Heart right ventricle (tissue), 16 donors: ENCODE measurements at regions not wholly inside any gene's neighbourhood (a gene's known extent, or its start where the extent isn't known, plus 50 kb on each side); places are given as distances from the start of the nearest gene placed in this dataset.

Experiments
- ATAC-seq, 8 donors: fragments of 200-7000 bp; cut with Tn5 transposase; one replicate each; pipeline ENCODE4 v1.9.1; 2020; ENCODE audit warnings: mild to moderate bottlenecking in 8 of 8, moderate library complexity in 8 of 8, moderate number of reproducible peaks in 1 of 8
- DNase-seq, 2 donors: peaks; one replicate each; pipeline ENCODE4 v3.0.0-alpha.2; 2020
- H3K27ac ChIP-seq, 10 donors: fragments of 200-600 bp; sonication (generic) in 2 of 10; one replicate each; pipeline versions ENCODE4 v1.5.0 to v1.8.0; 2020 to 2022; ENCODE audit warnings: mild to moderate bottlenecking in 3 of 10
- H3K27me3 ChIP-seq, 7 donors: fragments of 200-600 bp; one replicate each; pipeline ENCODE4 v1.8.0; 2021 to 2022; ENCODE audit warnings: mild to moderate bottlenecking in 2 of 7
- H3K36me3 ChIP-seq, 9 donors: fragments of 200-600 bp; sonication (generic) in 1 of 9; one replicate each; pipeline versions ENCODE4 v1.5.0 to v1.8.0; 2020 to 2022; ENCODE audit warnings: mild to moderate bottlenecking in 2 of 9
- H3K4me1 ChIP-seq, 9 donors: fragments of 200-600 bp; sonication (generic) in 1 of 9; one replicate each; pipeline versions ENCODE4 v1.5.0 to v1.8.0; 2020 to 2022; ENCODE audit warnings: mild to moderate bottlenecking in 4 of 9
- H3K4me3 ChIP-seq, 10 donors: fragments of 200-600 bp; sonication (generic) in 2 of 10; one replicate each; pipeline versions ENCODE4 v1.5.0 to v1.8.0; 2020 to 2022; ENCODE audit warnings: mild to moderate bottlenecking in 7 of 10, moderate library complexity in 2 of 10
- H3K9me3 ChIP-seq, 11 donors: fragments of 200-600 bp in 10 of 11; sonication (generic) in 2 of 11; one replicate each; pipeline versions ENCODE4 v1.5.0 to v1.8.0; 2013 to 2022; ENCODE audit warnings: mild to moderate bottlenecking in 2 of 11, control low read depth in 1 of 11, moderate library complexity in 1 of 11
- CTCF ChIP-seq, 9 donors: fragments of 200-600 bp; sonication (generic) in 2 of 9; IDR thresholded peaks; one replicate each; pipeline versions ENCODE4 v1.5.0 to v1.8.0; 2021 to 2022; ENCODE audit warnings: antibody characterized with exemption in 9 of 9, mild to moderate bottlenecking in 5 of 9, moderate library complexity in 1 of 9
- WGBS, 2 donors: extraction: QIAGEN DNeasy Blood & Tissue Kit; methylation state at CpG; one replicate each; pipeline ENCODE4 v1.1.7; 2013; ENCODE audit warnings: inconsistent platforms in 1 of 2; 5-methylcytosine and 5-hydroxymethylcytosine counted together
- intact Hi-C, 10 donors: fragments of 100-400 bp; cut with DNase I; formaldehyde crosslinking; loops; one replicate each; pipeline versions ENCODE4 v1.11.1 to v1.14.2; 2022
- donor health status: Arrhythmogenic right ventricular cardiomyopathy.
- donor health status: ischemic (EF 13 %, LVEDD 7.1; RV severe dilation, severe dysfunction).
- donor health status: healthy with polysubstance abuse.
- donor health status: DM: no; HTN: yes; CAD: no.
- donor health status: DM: no; HTN: no; CAD: no.
- donor health status: ischemic (EF 25% LVEDD 6.9; RV normal size, moderate dysfunction).
- donor health status: ischemic (EF 25% LVEDD 5.7; RV mildly dilated, moderate dysfunction).
- donor health status: healthy.
- donor health status: DM: yes; HTN: yes; CAD: no.
- donor health status: Ischemic cardiomyopathy.
- donor health status: ischemic (EF 35%, LVEDD 5.7; RV mildly dilated, moderate dysfunction).
- donor health status: nonischemic (EF 11% LVEDD 7.7; RV severe dilation, severe dysfunction).
- donor health status: DM: yes; HTN: yes; CAD: no.
- donor health status: PGD.
- donor health status: ischemic (EF 29% LVEDD 5.4; RV normal size, mild dysfunction).
- donor health status: nonischemic (EF 23%, LVEDD 6.1; RV moderate dilation, normal function).

DNA sequence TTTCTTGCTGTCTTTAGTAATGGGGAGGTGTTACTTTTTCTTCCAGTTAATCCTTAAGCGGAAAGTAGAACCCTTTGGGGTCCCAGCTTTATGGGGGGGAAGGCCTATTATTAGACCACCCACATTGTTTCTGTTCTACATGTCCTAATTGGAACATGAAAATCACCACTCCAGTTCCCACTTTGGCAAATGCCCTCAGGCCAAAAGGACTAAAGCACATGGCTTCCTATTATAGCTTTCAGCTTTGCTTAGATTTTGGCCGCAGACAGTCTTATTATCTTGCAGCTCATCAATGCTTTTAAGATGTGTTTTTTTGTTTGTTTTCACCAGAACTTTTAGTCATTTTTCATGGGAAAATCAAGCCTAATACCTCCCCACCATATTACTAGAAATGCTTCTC, 296.8 kb upstream of the ANKH start:
- no peak for ATAC-seq
- intact Hi-C loops: no loop called here

DNA sequence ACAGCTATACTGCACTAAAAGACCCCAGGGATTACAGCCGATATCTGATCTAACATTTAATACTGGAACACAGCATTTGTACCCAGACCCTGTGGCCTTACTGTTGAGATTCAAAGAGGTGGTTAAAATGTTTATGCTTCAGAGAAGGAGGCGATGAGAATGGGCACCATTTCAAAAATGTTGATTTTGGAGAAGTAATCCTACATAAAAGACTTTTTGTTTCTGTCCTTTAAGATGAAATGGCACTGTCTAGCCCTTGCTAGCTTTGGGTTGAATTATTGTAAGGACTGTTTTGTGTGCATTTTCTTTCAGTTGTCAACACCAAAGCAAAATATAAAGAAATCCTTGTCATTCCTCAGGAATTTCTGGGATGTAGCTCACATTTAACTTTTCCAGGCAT, 288.5 kb upstream of the ANKH start:
- no peak for ATAC-seq
- Histone ChIP-seq H3K9me3 (peaks cover 0 to 4% (median 0%) of the 10 kb centered on the region in 11 donors), H3K27ac (no peak overlapping the region), H3K36me3 (no peaks in the 10 kb centered on the region), H3K27me3 (no peaks in the 10 kb centered on the region), H3K4me3 (no peak overlapping the region), H3K4me1 (no peaks in the 10 kb centered on the region)
- DNase-seq: no peak
- 69 to 71% methylated on average over 2 of the region's 2 CpGs for WGBS, 2 donors
- no peak for TF ChIP-seq CTCF (IDR thresholded peaks at IDR 0.05)
- intact Hi-C loops: no loop called here

More for the DNA sequence above, 296.8 kb upstream of the ANKH start:
- H3K27me3 ChIP-seq: no peaks in the 10 kb centered on the region
- H3K27ac ChIP-seq: no peak overlapping the region
- no peak overlapping the region for H3K4me3 ChIP-seq
- TF ChIP-seq CTCF (IDR thresholded peaks at IDR 0.05): no peak
- no peaks in the 10 kb centered on the region for H3K36me3 ChIP-seq
- DNase-seq: no peak
- peaks cover 0 to 8% (median 0%) of the 10 kb centered on the region in 11 donors for H3K9me3 ChIP-seq
- WGBS, 2 donors: 81 to 96% methylated on average over 2 of the region's 2 CpGs
- H3K4me1 ChIP-seq: peaks cover 0 to 11% (median 0%) of the 10 kb centered on the region in 9 donors

- peaks cover 0 to 4% (median 0%) of the 10 kb centered on the region in 11 donors for H3K9me3 ChIP-seq
- no peak for TF ChIP-seq CTCF (IDR thresholded peaks at IDR 0.05)
- H3K27me3 ChIP-seq: no peaks in the 10 kb centered on the region
- DNase-seq: no peak
- H3K4me3 ChIP-seq: no peak overlapping the region
- intact Hi-C loops: no loop called here
- H3K36me3 ChIP-seq: no peaks in the 10 kb centered on the region
- no peak for ATAC-seq
- H3K27ac ChIP-seq: no peak overlapping the region
- no peaks in the 10 kb centered on the region for H3K4me1 ChIP-seq
- 68 to 70% methylated on average over 3 of the region's 3 CpGs for WGBS, 2 donors
Measured at GRCh38 chr5:15159606-15160005, 288.0 kb upstream of the ANKH start.

DNA sequence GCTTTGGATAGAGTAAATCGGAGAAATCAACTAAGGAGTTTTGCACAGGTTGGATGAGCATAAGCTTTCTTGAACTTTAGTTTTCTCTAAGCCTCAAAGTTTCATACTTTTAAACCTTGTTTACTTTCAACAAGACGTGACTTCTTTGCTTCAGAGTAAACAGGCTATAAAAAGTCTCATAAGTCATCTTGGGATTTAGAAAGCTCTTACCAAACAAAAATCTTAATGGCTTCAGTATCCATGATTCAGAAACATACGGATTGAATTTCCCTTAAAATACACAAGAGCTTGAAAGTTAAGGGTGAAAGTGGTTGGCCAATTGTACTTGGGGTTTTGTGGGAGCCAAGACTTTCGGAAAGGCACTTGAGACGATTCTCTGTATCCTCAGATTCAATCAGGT, 270.9 kb upstream of the ANKH start:
- H3K4me3 ChIP-seq: no peak overlapping the region
- TF ChIP-seq CTCF (IDR thresholded peaks at IDR 0.05): no peak
- H3K27ac ChIP-seq: no peak overlapping the region
- H3K9me3 ChIP-seq: no peaks in the 10 kb centered on the region
- no peak for DNase-seq
- no peaks in the 10 kb centered on the region for H3K36me3 ChIP-seq
- ATAC-seq: no peak
- no peaks in the 10 kb centered on the region for H3K4me1 ChIP-seq
- intact Hi-C loops: no loop called here
- WGBS, 2 donors: 89 to 93% methylated on average over 5 of the region's 5 CpGs
- peaks cover 0 to 3% (median 0%) of the 10 kb centered on the region in 7 donors for H3K27me3 ChIP-seq
